HepG2 (cell line): ENCODE measurements at regions not wholly inside any gene's neighbourhood (a gene's known extent, or its start where the extent isn't known, plus 50 kb on each side); places are given as distances from the start of the nearest gene placed in this dataset.

Experiments
- ATAC-seq: fragments of 200-7000 bp; cut with Tn5 transposase; 3 replicates; pipeline ENCODE4 v1.9.1; 2020; ENCODE audit warnings: mild to moderate bottlenecking, moderate library complexity
- BruUV-seq: library from RNA; stranded (reverse); fragments of 400-500 nt; replicated peaks from 2 replicates; lab custom pipeline; 2021; lab: Mats Ljungman, UMichigan
- CTCF ChIA-PET: fragments of 300-600 bp; formaldehyde crosslinking; extraction: SDS; loops from one replicate; lab custom pipeline; 2021; ENCODE audit warnings: low total read pairs, inconsistent platforms, low intra/inter-chr PET ratio; lab: Yijun Ruan, JAX
- POLR2A ChIA-PET: fragments of 350-600 bp; sonication (Branson Sonifier 250); formaldehyde crosslinking; loops from one replicate; lab custom pipeline; 2020; ENCODE audit warnings: antibody characterized with exemption, inconsistent platforms; lab: Yijun Ruan, JAX
- DNase-seq: peaks from one replicate; pipeline ENCODE4 v3.0.0-alpha.2; 2015; ENCODE audit warnings: low spot score
- FAIRE-seq: peaks from 3 replicates; lab custom pipeline; 2011; peaks lifted over from hg19 to GRCh38; lab: Jason Lieb, UNC
- H2AFZ ChIP-seq: one replicate; pipeline ENCODE4 v1.6.1; 2011; ENCODE audit warnings: low read length, inconsistent platforms
- H3K27ac ChIP-seq: fragments of 300-600 bp; 3 replicates; pipeline ENCODE4 v1.8.0; 2011; ENCODE audit warnings: mixed run types, mild to moderate bottlenecking, mixed read lengths, low read length, inconsistent platforms; ENCODE audit not compliant: insufficient read depth; ENCODE audit errors: extremely low read length
- H3K27me3 ChIP-seq, 2 experiments: fragments of 200-600 bp in 1 of 2; 2 replicates in 1 of 2; 3 replicates in 1 of 2; pipeline versions ENCODE4 v1.6.0 to v1.8.0; 2011; ENCODE audit warnings: low read length in 2 of 2, mild to moderate bottlenecking in 2 of 2, moderate library complexity in 2 of 2, inconsistent platforms in 1 of 2; ENCODE audit not compliant: insufficient read depth in 2 of 2, control insufficient read depth in 1 of 2
- H3K36me3 ChIP-seq, 2 experiments: fragments of 200-600 bp in 1 of 2; replicated peaks in 1 of 2; 2 replicates in 1 of 2; 3 replicates in 1 of 2; pipeline versions ENCODE4 v1.5.1 to v1.8.0; 2011; ENCODE audit warnings: low read length in 2 of 2, inconsistent platforms in 1 of 2; ENCODE audit not compliant: insufficient read depth in 2 of 2, control insufficient read depth in 1 of 2
- H3K4me1 ChIP-seq: 2 replicates; pipeline ENCODE4 v1.5.1; 2012; ENCODE audit warnings: low read length, inconsistent platforms; ENCODE audit not compliant: insufficient read depth
- H3K4me2 ChIP-seq: 2 replicates; pipeline ENCODE4 v1.6.0; 2011; ENCODE audit warnings: low read depth, low read length, inconsistent platforms
- H3K4me3 ChIP-seq, 3 experiments: fragments of 200-600 bp in 1 of 3; sonication (generic), shearing (Covaris generic) in 1 of 3; replicated peaks in 1 of 3; 2 replicates each; pipeline ENCODE4 v1.5.1; 2011 to 2016; ENCODE audit warnings: low read length in 3 of 3, inconsistent platforms in 2 of 3, low read depth in 2 of 3, mild to moderate bottlenecking in 2 of 3, control low read depth in 1 of 3, mixed read lengths in 1 of 3; ENCODE audit not compliant: insufficient read depth in 1 of 3
- H3K79me2 ChIP-seq: one replicate; pipeline ENCODE4 v1.6.1; 2011; ENCODE audit warnings: low read length, inconsistent platforms; ENCODE audit not compliant: insufficient read depth
- H3K9ac ChIP-seq: 2 replicates; pipeline ENCODE4 v1.6.0; 2011; ENCODE audit warnings: mild to moderate bottlenecking, low read depth, low read length, inconsistent platforms; ENCODE audit not compliant: insufficient read depth
- H3K9me3 ChIP-seq: 2 replicates; pipeline ENCODE4 v1.5.1; 2012; ENCODE audit warnings: mild to moderate bottlenecking, low read length
- H4K20me1 ChIP-seq: 2 replicates; pipeline ENCODE4 v1.6.0; 2011; ENCODE audit warnings: inconsistent platforms, mild to moderate bottlenecking, low read length, moderate library complexity; ENCODE audit not compliant: insufficient read depth
- AGO2 ChIP-seq: fragments of 200-400 bp; formaldehyde crosslinking; optimal IDR thresholded peaks from 2 replicates; pipeline ENCODE3; 2017; ENCODE audit warnings: mild to moderate bottlenecking, low read depth, low read length, moderate library complexity
- CCAR2 ChIP-seq: fragments of 200-400 bp; formaldehyde crosslinking; optimal IDR thresholded peaks from 2 replicates; pipeline ENCODE3; 2018; ENCODE audit warnings: low read depth, mild to moderate bottlenecking, low read length, moderate library complexity
- FOXA1 ChIP-seq, 2 experiments: fragments of 450-650 bp in 1 of 2; sonication (generic) in 1 of 2; formaldehyde crosslinking in 1 of 2; IDR thresholded peaks; 2 replicates each; pipeline versions ENCODE4 v1.4.0 to v1.6.1; 2016 to 2020; ENCODE audit warnings: missing genetic modification reagents in 1 of 2
- KDM6A ChIP-seq: IDR thresholded peaks from 2 replicates; pipeline ENCODE4 v1.6.1; 2016; ENCODE audit warnings: low read depth
- MAFF ChIP-seq: IDR thresholded peaks from 2 replicates; pipeline ENCODE4 v1.6.1; 2011; ENCODE audit warnings: low read depth, low read length, improper control_type of control experiment
- MAFK ChIP-seq, 2 experiments: IDR thresholded peaks in 1 of 2; conservative IDR thresholded peaks in 1 of 2; 2 replicates each; pipeline ENCODE4 v1.6.1; 2011; ENCODE audit warnings: improper control_type of control experiment in 2 of 2, low read length in 2 of 2
- RARA ChIP-seq: IDR thresholded peaks from 2 replicates; pipeline ENCODE4 v1.6.1; 2016; ENCODE audit warnings: missing genetic modification reagents, missing compliant biosample characterization
- SMAD3 ChIP-seq: sonication (generic); formaldehyde crosslinking; IDR thresholded peaks from 2 replicates; pipeline ENCODE4 v1.4.0; 2020; ENCODE audit warnings: missing genetic modification reagents
- TBX2 ChIP-seq: sonication (generic); formaldehyde crosslinking; IDR thresholded peaks from 2 replicates; pipeline ENCODE4 v1.5.0; 2020; ENCODE audit warnings: missing genetic modification reagents, mild to moderate bottlenecking, borderline replicate concordance
- TCF7 ChIP-seq: sonication (generic); IDR thresholded peaks from 2 replicates; pipeline ENCODE4 v1.6.1; 2016; ENCODE audit warnings: antibody characterized with exemption, low read depth
- ZBTB20 ChIP-seq: sonication (generic); formaldehyde crosslinking; IDR thresholded peaks from 2 replicates; pipeline ENCODE4 v1.8.1; 2023; ENCODE audit warnings: missing genetic modification reagents, low read depth, mild to moderate bottlenecking, borderline replicate concordance
- ZNF124 ChIP-seq: sonication (generic); formaldehyde crosslinking; IDR thresholded peaks from 2 replicates; pipeline ENCODE4 v1.4.0; 2020; ENCODE audit warnings: missing genetic modification reagents
- ZNF138 ChIP-seq: sonication (generic); formaldehyde crosslinking; IDR thresholded peaks from 2 replicates; pipeline ENCODE4 v1.5.0; 2020; ENCODE audit warnings: mild to moderate bottlenecking, low read depth, missing genetic modification reagents
- ZNF253 ChIP-seq: sonication (generic); formaldehyde crosslinking; IDR thresholded peaks from 2 replicates; pipeline ENCODE4 v1.8.0; 2022; ENCODE audit warnings: mild to moderate bottlenecking, missing genetic modification reagents, borderline replicate concordance
- ZNF441 ChIP-seq: sonication (generic); formaldehyde crosslinking; IDR thresholded peaks from 2 replicates; pipeline ENCODE4 v1.7.0; 2021; ENCODE audit warnings: missing genetic modification reagents, borderline replicate concordance
- ZNF468 ChIP-seq: sonication (generic); formaldehyde crosslinking; IDR thresholded peaks from 2 replicates; pipeline ENCODE4 v1.8.0; 2022; ENCODE audit warnings: mild to moderate bottlenecking, moderate library complexity, missing genetic modification reagents
- ZNF607 ChIP-seq: sonication (generic); formaldehyde crosslinking; IDR thresholded peaks from 2 replicates; pipeline ENCODE4 v1.5.1; 2020; ENCODE audit warnings: missing genetic modification reagents, mild to moderate bottlenecking, borderline replicate concordance
- ZNF713 ChIP-seq: sonication (generic); formaldehyde crosslinking; IDR thresholded peaks from 2 replicates; pipeline ENCODE4 v1.4.0; 2020; ENCODE audit warnings: mild to moderate bottlenecking, missing genetic modification reagents
- WGBS: methylation state at CpG from one replicate; pipeline ENCODE4 v1.1.6; 2017; ENCODE audit warnings: low lambda C conversion rate; 5-methylcytosine and 5-hydroxymethylcytosine counted together
- in situ Hi-C: cut with HindIII; loops from 2 replicates; pipeline ENCODE4 v1.10.0; 2017; ENCODE audit warnings: low pct_unique_long_range_greater_than_20kb; ENCODE audit not compliant: extremely low pct_ligation_motif_present
- intact Hi-C: fragments of 100-400 bp; cut with micrococcal nuclease; formaldehyde crosslinking; loops from one replicate; pipeline ENCODE4 v1.10.0; 2022; ENCODE audit not compliant: unreplicated experiment
- TF ChIP-seq, protein P1 (sequence below): sonication (generic); formaldehyde crosslinking; IDR thresholded peaks from 2 replicates; pipeline ENCODE4 v1.5.0; 2020; ENCODE audit warnings: missing genetic modification reagents
- TF ChIP-seq, protein P2 (sequence below): sonication (generic); formaldehyde crosslinking; IDR thresholded peaks from 2 replicates; pipeline ENCODE4 v1.8.1; 2022; ENCODE audit warnings: mild to moderate bottlenecking, missing genetic modification reagents

DNA sequence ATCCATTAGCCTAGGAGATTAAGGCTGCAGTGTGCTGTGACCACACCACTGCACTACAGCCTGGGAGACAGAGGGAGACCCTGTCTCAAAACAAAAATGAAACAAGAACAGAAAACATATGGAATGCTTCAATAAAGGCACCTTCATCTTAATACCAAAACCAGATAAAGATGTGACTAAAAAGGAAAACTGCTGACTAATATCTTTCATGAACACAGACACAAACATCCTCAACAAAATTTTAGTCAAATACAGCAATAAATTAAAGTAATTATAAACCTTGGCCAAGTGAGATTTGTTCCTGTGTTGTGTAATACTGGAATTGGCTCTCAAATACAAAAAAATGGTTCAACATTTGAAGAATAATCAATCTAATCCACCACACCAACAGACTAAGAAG, 103.5 kb downstream of the PRR20E start:
- BruUV-seq = no TSS peak
- H4K20me1 ChIP-seq = no peaks in the 10 kb centered on the region
- FAIRE-seq (no peak), DNase-seq (no peak), ATAC-seq (no peak)
- intact Hi-C loops (no loop called here), in situ Hi-C loops (no loop called here)
- no peak overlapping the region for H3K27ac ChIP-seq
- H2AFZ ChIP-seq = no peak overlapping the region
- no peak overlapping the region for H3K9ac ChIP-seq
- H3K9me3 ChIP-seq = peaks cover 38% of the 10 kb centered on the region
- H3K27me3 ChIP-seq = no peaks in the 10 kb centered on the region
- no peaks in the 10 kb centered on the region for H3K79me2 ChIP-seq
- no peak overlapping the region for H3K4me3 ChIP-seq
- CTCF ChIA-PET = no interaction called here
- H3K4me2 ChIP-seq = no peak overlapping the region
- POLR2A ChIA-PET = no interaction called here
- H3K36me3 ChIP-seq = no peaks in the 10 kb centered on the region
- TF ChIP-seq RARA (CRISPR knock-in tag) (no peak), MAFK (conservative IDR thresholded peaks at IDR 0.05 in 1 of 2, IDR thresholded peaks at IDR 0.05 in 1 of 2; ENCODE audit: low read length in 2 of 2) (peak; percentile 59 to 77), CCAR2 (no peak), ZBTB20 (no peak), ZNF253 (CRISPR knock-in tag) (no peak), MAFF (peak; percentile 67), ZNF441 (CRISPR knock-in tag) (no peak)
- TF ChIP-seq, protein P1, sequence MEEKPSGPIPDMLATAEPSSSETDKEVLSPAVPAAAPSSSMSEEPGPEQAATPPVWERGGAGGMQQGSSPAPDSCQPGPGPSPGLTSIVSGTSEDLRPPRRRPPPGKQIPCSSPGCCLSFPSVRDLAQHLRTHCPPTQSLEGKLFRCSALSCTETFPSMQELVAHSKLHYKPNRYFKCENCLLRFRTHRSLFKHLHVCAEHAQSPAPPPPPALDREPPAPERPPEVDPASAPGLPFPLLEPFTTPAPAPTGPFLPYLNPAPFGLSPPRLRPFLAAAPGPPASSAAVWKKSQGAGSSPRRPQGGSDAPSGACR (CRISPR knock-in tag) = no peak
- TF ChIP-seq, all 625 proteins: peak for 2
- H3K4me1 ChIP-seq = no peaks in the 10 kb centered on the region

DNA sequence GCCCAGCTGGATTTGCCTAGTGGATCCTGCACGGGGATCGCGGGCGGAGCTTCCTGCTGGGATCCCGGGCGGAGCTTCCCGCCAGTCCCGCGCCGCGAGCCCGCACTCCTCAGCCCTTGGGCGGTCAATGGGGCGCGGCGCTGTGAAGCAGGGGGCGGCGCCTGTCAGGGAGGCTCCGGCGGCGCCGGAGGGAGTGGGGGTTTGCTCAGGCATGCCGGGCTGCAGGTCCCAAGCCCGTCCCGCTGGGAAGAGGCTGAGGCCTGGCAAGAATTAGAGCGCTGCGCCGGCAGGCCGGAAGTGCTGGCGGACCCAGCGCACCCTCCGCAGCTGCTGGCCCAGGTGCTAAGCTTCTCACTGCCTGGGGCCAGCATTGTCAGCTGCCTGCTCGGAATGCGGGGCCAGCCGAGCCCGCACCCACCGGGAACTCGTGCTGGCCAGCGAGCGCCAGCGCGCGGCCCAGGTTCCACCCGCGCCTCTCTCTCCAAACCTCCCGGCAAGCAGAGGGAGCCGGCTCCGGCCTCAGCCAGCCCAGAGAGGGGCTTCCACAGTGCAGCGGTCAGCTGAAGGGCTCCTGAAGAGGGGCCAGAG, 119.6 kb downstream of the PRR20E start:
- ATAC-seq (no peak), DNase-seq (no peak), FAIRE-seq (no peak)
- CTCF ChIA-PET = no interaction called here
- no TSS peak for BruUV-seq
- H3K4me1 ChIP-seq = no peaks in the 10 kb centered on the region
- no peaks in the 10 kb centered on the region for H3K27me3 ChIP-seq
- peaks cover 30% of the 10 kb centered on the region for H3K9me3 ChIP-seq
- H3K9ac ChIP-seq = no peak overlapping the region
- no peak overlapping the region for H3K4me2 ChIP-seq
- H3K27ac ChIP-seq = no peak overlapping the region
- 82% methylated on average over 4 of the region's 49 CpGs for WGBS
- H2AFZ ChIP-seq = no peak overlapping the region
- POLR2A ChIA-PET = no interaction called here
- no peaks in the 10 kb centered on the region for H3K36me3 ChIP-seq
- no peak overlapping the region for H3K4me3 ChIP-seq
- intact Hi-C loops = no loop called here
- no peaks in the 10 kb centered on the region for H4K20me1 ChIP-seq
- H3K79me2 ChIP-seq = no peaks in the 10 kb centered on the region
- in situ Hi-C loops = no loop called here
- TF ChIP-seq ZNF124 (CRISPR knock-in tag) (no peak), ZNF713 (CRISPR knock-in tag) (no peak), ZNF468 (no peak), TBX2 (CRISPR knock-in tag) (no peak), KDM6A (CRISPR knock-in tag) (no peak), AGO2 (no peak), ZNF138 (CRISPR knock-in tag) (no peak), FOXA1 (IDR thresholded peaks at IDR 0.05) (no peak), FOXA1 (CRISPR knock-in tag; IDR thresholded peaks at IDR 0.05) (no peak), ZNF607 (no peak), TCF7 (no peak), SMAD3 (CRISPR knock-in tag) (no peak)
- TF ChIP-seq, protein P2, sequence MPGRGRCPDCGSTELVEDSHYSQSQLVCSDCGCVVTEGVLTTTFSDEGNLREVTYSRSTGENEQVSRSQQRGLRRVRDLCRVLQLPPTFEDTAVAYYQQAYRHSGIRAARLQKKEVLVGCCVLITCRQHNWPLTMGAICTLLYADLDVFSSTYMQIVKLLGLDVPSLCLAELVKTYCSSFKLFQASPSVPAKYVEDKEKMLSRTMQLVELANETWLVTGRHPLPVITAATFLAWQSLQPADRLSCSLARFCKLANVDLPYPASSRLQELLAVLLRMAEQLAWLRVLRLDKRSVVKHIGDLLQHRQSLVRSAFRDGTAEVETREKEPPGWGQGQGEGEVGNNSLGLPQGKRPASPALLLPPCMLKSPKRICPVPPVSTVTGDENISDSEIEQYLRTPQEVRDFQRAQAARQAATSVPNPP (CRISPR knock-in tag) = no peak
